NOMO-1 treated with DMSO at 0.1 percent for 48 hours (cell line): ENCODE measurements at regions not wholly inside any gene's neighbourhood (a gene's known extent, or its start where the extent isn't known, plus 50 kb on each side); places are given as distances from the start of the nearest gene placed in this dataset.

Experiments
- DNase-seq: peaks from one replicate; lab custom pipeline; 2025; ENCODE audit not compliant: unreplicated experiment; lab: John Stamatoyannopoulos, UW

- DNase-seq, result no peak
These were observed 51.6 kb upstream of the NEK7 start for GRCh38 chr1:198105185-198105584.

GRCh38 chr1:198106011-198106410 lies 50.8 kb upstream of the NEK7 start:
- no peak for DNase-seq
